ENCODE measurements at regions not wholly inside any gene's neighbourhood (a gene's known extent, or its start where the extent isn't known, plus 50 kb on each side); places are given as distances from the start of the nearest gene placed in this dataset.
"Not testable (repeated sequence)": the region's sequence is repeated elsewhere in the genome, so short reads cannot be mapped to it uniquely, and the experiment has no call there.

DNA sequence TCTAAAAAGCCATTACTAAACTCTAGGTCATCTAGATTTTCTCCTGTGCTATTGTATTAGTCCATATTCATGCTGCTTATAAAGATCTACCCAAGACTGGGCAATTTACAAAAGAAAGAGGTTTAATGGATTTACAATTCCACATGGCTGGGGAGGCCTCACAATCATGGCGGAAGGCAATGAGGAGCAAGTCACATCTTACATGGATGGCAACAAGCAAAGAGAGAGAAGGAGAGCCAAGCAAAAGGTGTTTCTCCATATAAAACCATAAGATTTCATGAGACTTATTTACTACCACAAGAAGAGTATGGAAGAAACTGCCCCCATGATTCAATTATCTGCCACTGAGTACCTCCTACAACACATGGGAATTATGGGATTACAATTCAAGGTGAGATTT, 69.6 kb upstream of the CCDC6 start:
- not testable (repeated sequence) for DNase-seq (ENCODE audit: low read depth in 3 of 3, low spot score in 2 of 3)

DNA sequence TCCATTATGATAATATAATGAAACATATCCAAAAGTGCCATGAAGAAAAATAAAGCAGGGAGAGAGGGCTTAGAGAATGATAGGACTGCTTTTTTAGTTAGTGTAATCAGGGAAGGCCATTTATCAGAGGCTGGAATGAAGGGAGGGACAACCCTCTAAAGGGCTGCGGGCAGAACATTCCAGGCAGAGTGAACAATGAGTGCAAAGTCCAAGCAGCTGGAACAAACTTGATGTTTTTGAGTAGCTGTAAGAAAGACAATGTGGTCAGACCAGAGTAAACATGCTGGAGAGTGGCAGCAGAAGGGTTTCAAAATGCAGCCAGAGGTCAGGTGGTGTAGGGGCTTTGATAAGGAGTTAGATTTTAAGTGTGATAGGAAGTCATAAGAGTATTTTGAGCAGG, 65.6 kb upstream of the CCDC6 start:
- peak in 1 of 3 donors; percentile 16 for DNase-seq (ENCODE audit: low read depth in 3 of 3, low spot score in 2 of 3)

- DNase-seq (ENCODE audit: low read depth in 3 of 3, low spot score in 2 of 3), result no peak
Observed at GRCh38 chr10:59970396-59971368, 64.3 kb upstream of the CCDC6 start.

DNA sequence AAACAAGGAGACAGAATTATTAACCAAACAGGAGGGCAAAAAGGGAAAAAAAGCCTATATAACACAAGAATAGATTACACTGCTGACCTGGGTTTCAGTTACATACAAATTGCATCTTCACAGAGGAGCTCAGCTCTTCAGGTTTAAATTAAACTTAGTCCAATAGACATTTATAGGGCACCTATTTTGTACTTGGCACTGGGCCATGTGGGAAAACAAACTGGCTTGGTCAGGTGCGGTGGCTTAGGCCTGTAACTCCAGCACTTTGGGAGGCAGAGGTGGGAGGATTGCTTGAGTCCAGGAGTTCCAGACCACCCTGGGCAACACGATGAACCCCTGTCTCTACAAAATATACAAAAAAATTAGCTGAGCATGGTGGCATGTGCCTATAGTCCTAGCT, 62.3 kb upstream of the CCDC6 start:
- no peak for DNase-seq (ENCODE audit: low read depth in 3 of 3, low spot score in 2 of 3)

DNA sequence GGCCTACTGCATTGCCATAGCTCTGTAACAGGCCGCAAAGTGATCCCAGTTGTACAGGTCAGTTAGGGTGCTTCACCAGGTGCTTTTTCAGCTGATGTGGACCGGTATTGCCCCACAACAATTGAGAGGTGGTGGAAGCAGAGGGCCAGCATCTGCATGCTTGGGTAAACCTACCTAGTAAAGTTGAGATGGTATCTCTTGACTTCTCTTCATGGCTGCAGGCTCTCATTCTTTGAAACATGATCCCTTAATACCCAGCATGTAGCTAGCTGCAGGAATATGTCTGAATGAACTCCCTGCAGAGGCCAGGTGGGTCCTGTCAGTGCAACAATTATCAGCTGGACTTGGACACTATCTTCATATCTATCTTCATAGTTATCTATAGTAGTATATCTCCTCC, 60.7 kb upstream of the CCDC6 start:
- no peak for DNase-seq (ENCODE audit: low read depth in 3 of 3, low spot score in 2 of 3)

GRCh38 chr10:59965899-59966650, 59.7 kb upstream of the CCDC6 start:
- DNase-seq (ENCODE audit: low read depth in 3 of 3, low spot score in 2 of 3), result no peak

DNA sequence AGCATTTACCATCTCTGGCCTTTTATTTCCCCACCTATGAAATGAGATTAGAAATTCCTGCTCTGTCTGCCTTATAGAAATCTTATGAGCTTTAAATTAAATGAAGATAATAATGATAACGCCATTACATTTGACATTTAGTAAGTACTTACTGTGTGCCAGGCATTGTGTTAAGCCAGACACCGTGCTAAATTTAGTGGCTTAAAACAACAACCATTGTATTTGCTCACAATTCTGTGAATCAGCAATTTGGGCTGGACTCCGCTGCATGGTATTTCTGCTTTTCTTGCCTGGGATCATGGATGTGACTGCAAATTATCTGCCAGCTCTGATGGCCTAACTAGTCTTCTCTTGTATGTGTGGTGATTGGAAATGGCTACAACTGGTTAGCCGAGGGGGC, 56.4 kb upstream of the CCDC6 start:
- no peak for DNase-seq (ENCODE audit: low read depth in 3 of 3, low spot score in 2 of 3)

- no peak for DNase-seq (ENCODE audit: low read depth in 3 of 3, low spot score in 2 of 3)
Observed at GRCh38 chr10:59960751-59961150, 54.4 kb upstream of the CCDC6 start.

- no peak for DNase-seq (ENCODE audit: low read depth in 3 of 3, low spot score in 2 of 3)
Observed at GRCh38 chr10:59959504-59960018, 53.2 kb upstream of the CCDC6 start.

GRCh38 chr10:59958882-59959281, 52.5 kb upstream of the CCDC6 start:
- DNase-seq (ENCODE audit: low read depth in 3 of 3, low spot score in 2 of 3), result no peak

DNA sequence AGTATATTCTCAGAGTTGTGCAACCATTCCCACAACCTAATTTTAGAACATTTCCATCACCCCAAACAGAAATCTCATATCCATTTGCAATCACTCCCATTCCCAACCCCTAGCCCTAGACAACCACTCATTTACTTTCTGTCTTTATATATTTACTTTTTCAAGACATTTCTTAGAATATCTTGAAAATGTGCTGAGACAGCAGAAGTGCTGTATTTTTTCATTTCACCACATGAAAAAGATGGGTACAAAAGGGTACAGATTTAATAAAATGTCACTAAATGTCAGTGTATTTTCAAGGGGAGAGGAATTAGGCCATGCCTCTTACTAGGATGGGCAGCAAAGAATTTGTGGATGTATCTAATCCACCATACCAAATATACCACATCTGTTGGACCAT, 51.6 kb upstream of the CCDC6 start:
- no peak for DNase-seq (ENCODE audit: low read depth in 3 of 3, low spot score in 2 of 3)
